H1 (cell line): ENCODE measurements at regions not wholly inside any gene's neighbourhood (a gene's known extent, or its start where the extent isn't known, plus 50 kb on each side); places are given as distances from the start of the nearest gene placed in this dataset.

ENCODE experiments used
- SP1 ChIP-seq: IDR thresholded peaks from 2 replicates; pipeline ENCODE4 v1.6.1; 2011; ENCODE audit warnings: low read depth, low read length

GRCh38 chr14:56903304-56903969 is 93.2 kb upstream of the OTX2 start (continued):
- peak; percentile 38; the same call in 1 of the 2 replicates for TF ChIP-seq SP1
